Activated CD4-positive, alpha-beta T cell treated with anti-CD3 and anti-CD28 coated beads for 36 hours (primary cell): ENCODE measurements at regions not wholly inside any gene's neighbourhood (a gene's known extent, or its start where the extent isn't known, plus 50 kb on each side); places are given as distances from the start of the nearest gene placed in this dataset. TPM values are rescaled to one million over a fixed set of nuclear protein-coding genes. Genes with fewer than 3 reads are reported as not detected.

Source experiments
- ATAC-seq: fragments of 200-7000 bp; cut with Tn5 transposase; one replicate; pipeline ENCODE4 v1.10.0; 2021; ENCODE audit warnings: mild to moderate bottlenecking, moderate library complexity
- CTCF ChIA-PET: fragments of 350-600 bp; sonication (Branson Sonifier 250); formaldehyde crosslinking; loops from one replicate; lab custom pipeline; 2021; ENCODE audit warnings: antibody characterized with exemption; lab: Charles Lee
- POLR2A ChIA-PET: fragments of 350-600 bp; sonication (Branson Sonifier 250); formaldehyde crosslinking; loops from one replicate; lab custom pipeline; 2021; ENCODE audit warnings: antibody characterized with exemption, inconsistent platforms; lab: Charles Lee
- DNase-seq: peaks from one replicate; pipeline ENCODE4 v3.0.0-alpha.2; 2020
- H3K27ac Mint-ChIP-seq: one replicate; pipeline ENCODE4 v1.8.0; 2021; ENCODE audit warnings: mixed read lengths
- H3K27me3 Mint-ChIP-seq: one replicate; pipeline ENCODE4 v1.8.0; 2021; ENCODE audit warnings: mixed read lengths
- H3K36me3 Mint-ChIP-seq: one replicate; pipeline ENCODE4 v1.8.0; 2021; ENCODE audit warnings: low read depth, mixed read lengths
- H3K4me1 Mint-ChIP-seq: one replicate; pipeline ENCODE4 v1.8.0; 2021; ENCODE audit warnings: mixed read lengths
- H3K4me3 Mint-ChIP-seq: one replicate; pipeline ENCODE4 v1.8.0; 2021; ENCODE audit warnings: mild to moderate bottlenecking, moderate library complexity, mixed read lengths
- H3K9me3 Mint-ChIP-seq: one replicate; pipeline ENCODE4 v1.8.0; 2021; ENCODE audit warnings: low read depth, mixed read lengths
- intact Hi-C, 2 experiments: fragments of 100-400 bp; cut with DNase I in 1 of 2; cut with micrococcal nuclease in 1 of 2; formaldehyde crosslinking; loops; one replicate each; pipeline versions ENCODE4 v1.14.2 to v1.15.1; 2022 to 2024; cut with DNase I, micrococcal nuclease
- microRNA-seq: library from miRNA; unstranded; fragments of <30 nt; microRNA quantifications from one replicate; pipeline ENCODE4 v1.2.0, GENCODE V29; 2021; ENCODE audit warnings: borderline replicate concordance

- POLR2A ChIA-PET: no interaction called here
- CTCF ChIA-PET: interaction anchor here (0.7 to 1.1 kb wide), 2 partner anchors 40 to 463 kb away, joined by 3 read pairs; no protein-coding TSS in a partner anchor
- intact Hi-C loops: no loop called here
- no peaks in the 10 kb centered on the region for H3K4me1 Mint-ChIP-seq
- ATAC-seq (no peak), DNase-seq (no peak)
- no peaks in the 10 kb centered on the region for H3K9me3 Mint-ChIP-seq
- H3K27ac Mint-ChIP-seq: no peak overlapping the region
- H3K36me3 Mint-ChIP-seq: no peaks in the 10 kb centered on the region
- H3K4me3 Mint-ChIP-seq: no peak overlapping the region
- peaks cover 9% of the 10 kb centered on the region for H3K27me3 Mint-ChIP-seq
These were observed 57.7 kb upstream of the RPS23 start for GRCh38 chr5:82335806-82336205.

- no peak overlapping the region for H3K27ac Mint-ChIP-seq
- CTCF ChIA-PET: interaction anchor here (0.7 to 1.8 kb wide), 2 partner anchors 10 to 464 kb away, joined by 3 to 6 read pairs; no protein-coding TSS in a partner anchor
- H3K9me3 Mint-ChIP-seq: no peaks in the 10 kb centered on the region
- H3K4me1 Mint-ChIP-seq: no peaks in the 10 kb centered on the region
- H3K36me3 Mint-ChIP-seq: no peaks in the 10 kb centered on the region
- peaks cover 5% of the 10 kb centered on the region for H3K27me3 Mint-ChIP-seq
- ATAC-seq (no peak), DNase-seq (no peak)
- intact Hi-C loops: no loop called here
- H3K4me3 Mint-ChIP-seq: no peak overlapping the region
- POLR2A ChIA-PET: no interaction called here
These were observed 56.7 kb upstream of the RPS23 start for GRCh38 chr5:82334856-82335255.

- H3K4me1 Mint-ChIP-seq: no peaks in the 10 kb centered on the region
- CTCF ChIA-PET: interaction anchor here (0.8 to 1.8 kb wide), 2 partner anchors 11 to 17 kb away, joined by 3 to 6 read pairs; no protein-coding TSS in a partner anchor
- no peaks in the 10 kb centered on the region for H3K36me3 Mint-ChIP-seq
- ATAC-seq (no peak), DNase-seq (no peak)
- POLR2A ChIA-PET: no interaction called here
- H3K27ac Mint-ChIP-seq: no peak overlapping the region
- H3K9me3 Mint-ChIP-seq: no peaks in the 10 kb centered on the region
- intact Hi-C loops: no loop called here
- H3K27me3 Mint-ChIP-seq: peaks cover 3% of the 10 kb centered on the region
- no peak overlapping the region for H3K4me3 Mint-ChIP-seq
These were observed 56.0 kb upstream of the RPS23 start for GRCh38 chr5:82334085-82334692.

- no peaks in the 10 kb centered on the region for H3K9me3 Mint-ChIP-seq
- no peaks in the 10 kb centered on the region for H3K36me3 Mint-ChIP-seq
- intact Hi-C loops: no loop called here
- no peaks in the 10 kb centered on the region for H3K4me1 Mint-ChIP-seq
- ChIA-PET POLR2A (no interaction called here), CTCF (interaction anchor here (0.8 to 1.8 kb wide), 4 partner anchors 12 to 20 kb away, joined by 3 to 6 read pairs (median 3); no protein-coding TSS in a partner anchor)
- no peak overlapping the region for H3K27ac Mint-ChIP-seq
- ATAC-seq (no peak), DNase-seq (no peak)
- H3K4me3 Mint-ChIP-seq: no peak overlapping the region
- peaks cover 3% of the 10 kb centered on the region for H3K27me3 Mint-ChIP-seq
These were observed 54.9 kb upstream of the RPS23 start for GRCh38 chr5:82332886-82333615.

- Mint-ChIP-seq H3K36me3 (no peaks in the 10 kb centered on the region), H3K9me3 (no peaks in the 10 kb centered on the region), H3K4me1 (no peaks in the 10 kb centered on the region), H3K4me3 (no peak overlapping the region), H3K27ac (no peak overlapping the region), H3K27me3 (peaks cover 3% of the 10 kb centered on the region)
- ATAC-seq: no peak
- intact Hi-C loops: no loop called here
- DNase-seq: no peak
- POLR2A ChIA-PET: no interaction called here
- CTCF ChIA-PET: interaction anchor here (0.8 to 1.5 kb wide), 4 partner anchors 18 to 28 kb away, joined by 3 read pairs; no protein-coding TSS in a partner anchor
These were observed 54.1 kb upstream of the RPS23 start for GRCh38 chr5:82332064-82332855.

- no peak for ATAC-seq
- H3K4me1 Mint-ChIP-seq: no peaks in the 10 kb centered on the region
- no peaks in the 10 kb centered on the region for H3K36me3 Mint-ChIP-seq
- no peak overlapping the region for H3K4me3 Mint-ChIP-seq
- CTCF ChIA-PET: interaction anchor here (0.8 to 1.0 kb wide), 2 partner anchors 18 to 28 kb away, joined by 3 read pairs; no protein-coding TSS in a partner anchor
- DNase-seq: no peak
- H3K27ac Mint-ChIP-seq: no peak overlapping the region
- no peaks in the 10 kb centered on the region for H3K27me3 Mint-ChIP-seq
- no peaks in the 10 kb centered on the region for H3K9me3 Mint-ChIP-seq
- POLR2A ChIA-PET: no interaction called here
- intact Hi-C loops: no loop called here
These were observed 53.4 kb upstream of the RPS23 start for GRCh38 chr5:82331557-82331956.

GRCh38 chr5:82330530-82331270 is 52.5 kb upstream of the RPS23 start:
- intact Hi-C loops: no loop called here
- no peaks in the 10 kb centered on the region for H3K27me3 Mint-ChIP-seq
- ChIA-PET CTCF (no interaction called here), POLR2A (no interaction called here)
- H3K4me1 Mint-ChIP-seq: no peaks in the 10 kb centered on the region
- no peak for DNase-seq
- no peaks in the 10 kb centered on the region for H3K9me3 Mint-ChIP-seq
- H3K4me3 Mint-ChIP-seq: no peak overlapping the region
- no peak overlapping the region for H3K27ac Mint-ChIP-seq
- ATAC-seq: no peak
- H3K36me3 Mint-ChIP-seq: no peaks in the 10 kb centered on the region

- DNase-seq: no peak
- intact Hi-C loops: no loop called here
- CTCF ChIA-PET: no interaction called here
- Mint-ChIP-seq H3K4me1 (no peaks in the 10 kb centered on the region), H3K36me3 (no peaks in the 10 kb centered on the region), H3K27me3 (peaks cover 2% of the 10 kb centered on the region), H3K9me3 (no peaks in the 10 kb centered on the region), H3K27ac (no peak overlapping the region), H3K4me3 (no peak overlapping the region)
- no peak for ATAC-seq
- POLR2A ChIA-PET: no interaction called here
These were observed 51.2 kb upstream of the RPS23 start for GRCh38 chr5:82329393-82329792.

Small RNA genes lying in the stretch of these regions (microRNA-seq; reads per million reads assigned to microRNA genes)
- gene MIR3977: not detected
